IPS-NIHi7 (cell line): ENCODE measurements at regions not wholly inside any gene's neighbourhood (a gene's known extent, or its start where the extent isn't known, plus 50 kb on each side); places are given as distances from the start of the nearest gene placed in this dataset.
"Not testable (repeated sequence)": the region's sequence is repeated elsewhere in the genome, so short reads cannot be mapped to it uniquely, and the experiment has no call there.

Source experiments
- DNase-seq: peaks from one replicate; pipeline ENCODE4 v3.0.0; 2012; ENCODE audit warnings: mixed read lengths; ENCODE audit errors: extremely low spot score

DNA sequence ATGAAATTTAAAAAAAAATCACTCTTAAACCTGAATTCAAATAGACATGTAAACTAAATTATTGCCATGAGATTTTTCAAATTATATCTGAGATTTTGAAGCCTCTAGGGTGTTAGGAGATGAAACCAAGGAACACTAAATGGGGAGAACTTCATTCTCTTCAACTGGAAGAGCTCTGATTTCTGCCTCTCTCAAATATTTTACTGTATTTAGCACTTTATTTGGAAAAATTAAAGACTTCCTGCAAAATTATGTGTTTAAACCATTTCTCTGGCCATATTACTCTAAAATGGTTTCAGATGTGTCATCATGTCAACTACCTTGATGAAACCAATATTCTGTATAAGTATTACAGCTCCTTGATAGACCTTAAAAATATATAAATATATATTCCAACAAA lies 1571.6 kb upstream of the PRR20A start:
- DNase-seq, result no peak

DNA sequence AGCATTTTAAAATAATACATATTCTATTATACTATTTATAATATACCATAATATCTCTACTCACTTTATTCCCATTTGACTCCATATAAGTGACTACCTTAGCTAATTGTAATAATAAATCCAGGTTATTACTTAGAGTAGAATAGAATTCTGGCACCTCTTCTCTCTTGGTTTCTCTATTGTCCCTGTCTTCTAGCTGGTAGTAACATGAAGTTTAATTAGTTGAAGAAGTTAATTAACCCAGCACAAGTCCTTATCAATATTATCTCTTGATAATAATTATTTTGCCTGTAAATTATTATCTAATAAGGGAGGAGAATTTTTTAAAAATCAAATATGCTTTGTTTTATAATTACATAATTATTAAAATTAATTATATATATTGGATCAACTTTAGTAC lies 1571.2 kb upstream of the PRR20A start:
- no peak for DNase-seq

DNA sequence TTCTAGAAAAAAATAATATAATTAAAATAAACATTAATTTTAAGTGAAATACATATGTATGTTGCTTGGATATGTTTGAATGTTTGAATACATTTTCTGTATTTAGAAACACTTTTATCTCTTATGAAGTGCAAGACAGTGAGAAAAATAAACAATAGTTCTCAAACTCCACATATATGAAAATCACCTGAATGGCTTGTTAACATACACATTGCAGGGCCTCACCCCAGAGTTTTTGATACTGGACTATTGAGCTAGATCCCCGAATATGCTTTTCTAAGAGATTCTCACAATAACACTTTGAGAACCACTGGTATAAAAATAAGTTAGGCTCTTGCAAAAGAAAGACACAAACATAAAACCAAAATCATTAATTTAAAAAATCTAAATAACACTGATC lies 1570.3 kb upstream of the PRR20A start:
- no peak for DNase-seq

DNA sequence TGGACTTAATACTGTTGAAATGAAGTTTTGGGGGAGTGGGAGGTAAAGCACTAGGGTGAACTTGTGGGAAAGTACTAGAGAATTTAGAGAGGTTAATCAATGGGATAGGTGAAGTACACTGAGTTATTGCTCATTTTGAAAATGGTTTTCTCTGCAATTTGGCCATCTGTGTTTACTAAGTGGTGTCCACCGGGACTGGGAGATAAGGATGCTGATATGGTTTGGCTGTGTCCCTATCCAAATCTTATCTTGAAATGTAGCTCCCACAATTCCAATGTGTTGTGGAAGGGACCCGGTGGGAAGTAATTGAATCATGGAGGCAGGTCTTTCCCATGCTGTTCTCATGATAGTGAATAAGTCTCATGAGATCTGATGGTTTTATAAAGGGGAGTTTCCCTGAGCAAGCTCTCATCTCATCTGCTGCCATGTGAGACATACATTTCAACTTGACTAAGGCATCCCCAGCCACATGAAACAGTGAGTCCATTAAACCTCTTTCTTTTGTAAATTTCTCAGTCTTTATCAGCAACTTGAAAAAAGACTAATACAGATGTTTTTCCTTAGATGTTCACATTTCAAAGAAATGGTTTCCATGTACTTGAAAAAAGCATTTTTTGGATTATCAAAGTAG lies 1569.4 kb upstream of the PRR20A start:
- no peak for DNase-seq

DNA sequence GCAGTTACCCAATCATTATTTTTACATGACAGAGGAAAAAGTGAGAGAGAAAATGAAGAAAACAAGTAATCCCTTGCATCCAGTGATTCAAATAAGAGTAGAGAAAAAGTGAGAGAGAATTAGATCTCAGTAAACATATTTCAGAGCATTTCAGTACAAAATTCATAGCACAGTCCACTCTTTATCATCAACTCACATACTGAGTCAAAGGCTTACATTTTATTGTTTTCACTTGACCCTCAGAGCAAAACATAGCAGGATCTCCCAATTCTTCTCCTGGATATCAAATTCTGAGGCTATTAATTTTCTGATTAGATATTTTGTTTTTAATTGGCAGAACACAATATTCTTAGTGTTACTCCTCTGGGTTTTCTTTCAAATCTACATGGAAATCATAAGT lies 1568.3 kb upstream of the PRR20A start:
- DNase-seq, result no peak

DNA sequence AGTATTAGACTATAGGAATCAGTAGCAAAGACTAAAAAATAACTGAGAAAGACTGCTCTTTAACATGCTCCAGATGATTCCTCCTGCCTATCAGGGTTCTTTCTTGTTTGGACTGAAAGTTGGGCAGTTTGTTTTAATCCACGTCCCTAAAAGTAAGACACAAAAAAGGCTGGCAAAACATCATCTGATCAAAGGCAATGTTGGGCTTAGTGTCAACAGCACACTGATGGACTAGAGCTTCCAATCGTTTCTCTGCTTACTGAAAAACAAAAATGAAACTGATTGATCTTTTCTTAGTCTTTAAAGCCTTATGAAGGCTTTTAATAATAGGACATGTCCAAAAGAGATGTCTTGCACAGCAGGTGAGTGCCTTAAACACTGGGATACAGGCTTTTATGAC lies 1567.9 kb upstream of the PRR20A start:
- no peak for DNase-seq

DNA sequence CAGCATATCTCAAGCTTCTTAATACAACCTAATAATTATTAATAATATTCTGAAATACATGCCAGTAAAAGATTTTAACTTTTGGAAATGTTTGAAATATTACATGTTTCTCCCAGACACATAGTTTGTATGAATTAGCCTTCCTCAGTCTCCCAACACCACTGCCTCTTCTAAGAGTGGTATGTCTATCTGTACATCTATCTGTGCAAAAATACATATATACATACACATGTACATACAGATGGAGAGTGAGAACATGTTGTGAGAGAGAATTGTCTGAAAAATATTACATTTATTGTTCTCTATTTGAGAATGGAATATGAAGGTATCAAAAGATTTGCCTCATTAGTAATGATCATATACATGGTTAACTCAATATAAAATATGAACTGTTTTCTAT lies 1567.2 kb upstream of the PRR20A start:
- no peak for DNase-seq

DNA sequence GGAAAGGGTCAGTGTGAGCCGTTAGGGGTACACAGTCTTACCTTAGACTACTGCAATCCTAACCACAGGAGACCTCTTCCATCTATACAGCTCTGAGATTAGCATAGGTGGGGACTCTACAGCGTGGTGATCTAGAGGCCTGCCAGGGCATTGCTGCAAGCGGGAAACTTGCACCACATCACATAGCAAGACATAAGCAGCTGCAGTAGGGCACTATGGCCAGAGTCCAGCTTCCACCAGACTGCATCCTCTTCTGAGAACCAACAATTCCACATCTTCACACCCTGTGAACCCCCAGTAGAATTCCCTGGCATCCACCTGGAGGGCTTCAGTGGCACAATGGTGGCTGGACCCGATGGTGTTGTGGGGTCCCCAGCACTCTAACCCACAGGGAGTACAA lies 1564.3 kb upstream of the PRR20A start:
- DNase-seq, result no peak

DNA sequence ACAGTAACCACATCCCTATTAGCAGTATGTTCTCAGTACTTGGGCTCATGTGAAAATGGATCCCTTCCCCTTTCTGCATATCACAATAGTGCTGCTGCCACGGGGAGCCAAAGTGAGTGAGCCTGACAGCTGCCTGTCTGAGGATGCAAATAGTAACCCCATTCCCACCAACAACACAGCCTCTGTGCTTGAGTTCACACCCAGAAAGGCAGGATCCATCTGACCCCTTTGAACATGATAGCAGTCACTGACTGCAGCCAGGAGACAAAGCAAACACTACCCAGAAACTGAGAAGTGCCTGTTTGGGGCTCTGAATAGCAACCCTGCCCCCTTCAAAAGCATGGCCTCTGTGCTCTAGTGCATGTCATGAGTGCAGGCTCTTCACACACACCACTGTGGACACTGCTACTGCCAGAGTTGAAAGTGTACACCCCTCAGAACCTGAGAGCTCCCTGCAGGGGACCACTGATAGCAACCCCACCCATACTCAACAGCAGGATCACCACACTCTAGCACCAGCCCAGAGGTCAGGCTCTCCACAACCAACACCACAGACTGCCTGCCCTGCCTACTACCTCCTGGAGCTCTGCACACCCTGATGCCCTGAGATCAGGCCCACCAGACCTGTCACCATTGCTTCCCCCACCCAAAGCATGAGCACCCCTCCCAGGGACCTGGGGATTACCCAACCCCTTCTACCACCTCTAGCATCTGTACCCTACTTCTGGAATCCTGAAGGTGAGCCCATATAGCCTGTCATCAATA lies 1563.5 kb upstream of the PRR20A start:
- no peak for DNase-seq

DNA sequence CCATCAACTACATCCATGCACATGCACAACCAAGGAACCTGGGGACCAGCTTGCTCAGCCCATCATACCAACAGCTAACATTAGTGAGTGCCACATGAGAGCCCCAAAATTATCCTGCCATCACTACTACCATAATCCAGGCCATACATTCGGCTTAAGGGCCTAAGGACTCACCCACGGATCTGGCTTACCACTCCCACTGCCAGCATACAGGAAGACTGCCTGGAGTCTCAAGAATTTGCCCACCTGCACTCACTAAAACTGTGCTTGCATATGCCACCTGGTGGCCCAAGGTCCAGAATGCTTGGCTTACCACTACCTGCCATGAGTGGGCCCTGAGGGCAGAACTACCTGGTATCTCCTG lies 1562.9 kb upstream of the PRR20A start:
- DNase-seq, result no peak

DNA sequence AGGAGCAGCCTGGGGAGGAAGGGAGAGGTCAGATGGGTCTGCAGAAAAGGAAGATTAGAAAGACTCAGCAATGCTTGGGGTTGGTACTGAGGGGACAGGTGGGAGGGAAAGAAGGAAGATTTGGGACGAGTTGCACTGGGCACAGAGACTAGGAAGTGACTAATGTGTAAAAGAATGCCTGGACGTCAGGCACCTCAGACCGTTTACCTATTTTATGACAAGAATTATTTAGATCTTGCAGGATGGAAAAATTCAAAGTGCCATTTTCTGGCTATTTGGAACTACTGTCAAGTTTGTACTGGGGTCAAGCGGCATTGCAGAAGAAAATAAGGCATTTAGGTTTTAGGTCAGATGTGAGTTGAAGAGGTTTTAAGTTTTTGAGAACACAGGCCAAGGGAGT lies 1558.4 kb upstream of the PRR20A start:
- DNase-seq, result not testable (repeated sequence)

DNA sequence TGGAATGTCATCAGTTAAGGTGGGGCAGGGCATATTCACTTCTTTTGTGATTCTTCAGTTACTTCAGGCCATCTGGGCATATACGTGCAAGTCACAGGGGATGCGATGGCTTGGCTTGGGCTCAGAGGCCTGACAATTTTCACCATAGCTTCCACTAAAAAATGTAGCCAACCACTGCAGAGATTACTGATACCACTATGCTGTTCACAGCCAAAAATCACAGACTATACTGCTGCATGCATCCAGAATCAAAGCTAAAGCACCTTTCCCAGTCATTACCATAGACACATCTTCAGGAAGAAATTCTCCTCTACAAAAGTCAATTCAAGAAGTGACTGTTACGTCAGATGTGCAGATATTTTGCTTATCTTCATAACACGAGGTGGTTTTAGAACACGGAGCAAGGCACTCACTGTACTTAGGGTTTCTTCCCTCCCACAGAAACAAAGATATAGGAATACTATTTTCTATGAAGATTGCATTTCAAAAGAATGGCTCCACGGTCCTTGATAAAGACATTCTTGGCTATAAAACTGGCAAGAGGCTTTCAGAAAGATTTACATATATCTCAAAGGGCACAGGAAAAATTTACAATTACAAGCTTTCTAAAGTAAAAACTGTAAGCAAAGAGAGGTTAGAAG lies 1556.6 kb upstream of the PRR20A start:
- no peak for DNase-seq

DNA sequence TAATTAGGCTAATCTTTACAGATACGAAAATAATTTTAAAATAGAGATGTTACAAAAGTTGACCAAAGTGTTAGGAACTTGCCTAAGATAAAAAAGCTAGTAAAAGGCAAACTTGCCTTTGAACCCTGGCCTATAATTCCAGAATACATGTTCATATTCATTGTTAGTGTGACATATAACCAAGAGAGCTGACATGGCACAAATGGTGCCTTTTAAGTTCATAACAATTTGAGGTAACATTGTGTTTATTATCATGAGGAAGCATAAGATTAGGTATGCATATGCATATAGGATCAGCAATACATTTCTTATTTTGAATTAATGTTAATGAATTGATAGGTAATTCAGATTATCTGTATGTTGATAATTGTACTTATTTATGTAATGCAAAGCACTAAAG lies 1537.9 kb upstream of the PRR20A start:
- no peak for DNase-seq

DNA sequence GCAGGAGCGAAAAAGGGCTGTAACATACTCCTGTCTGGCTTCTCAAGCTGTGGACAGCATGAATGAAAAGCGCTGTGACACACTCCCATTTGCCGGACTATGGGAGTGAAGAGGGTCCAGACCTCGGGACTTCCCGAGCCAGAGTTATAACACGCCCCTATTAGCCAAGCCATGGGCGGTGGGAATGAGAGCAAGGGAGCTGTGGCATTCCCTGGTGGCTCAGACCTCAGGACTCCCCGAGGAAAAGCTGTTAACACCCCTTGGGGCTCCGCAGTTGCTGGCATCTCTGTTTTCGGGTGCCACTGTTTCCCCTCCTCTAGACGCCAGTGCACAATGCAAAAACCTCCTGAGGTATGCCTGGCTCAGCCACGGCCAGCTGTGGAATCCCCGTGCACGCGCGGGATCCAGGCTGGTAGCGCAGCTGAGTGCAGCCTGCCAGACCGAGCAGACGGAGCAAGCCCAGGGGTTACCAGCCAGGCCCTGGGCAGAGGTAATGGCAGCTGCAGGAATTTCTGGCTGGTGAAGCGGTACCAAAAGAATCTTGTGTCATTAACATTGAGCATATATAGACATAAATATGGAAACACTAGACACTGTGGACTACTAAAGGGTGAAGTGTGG lies 1534.6 kb upstream of the PRR20A start:
- DNase-seq, result no peak

DNA sequence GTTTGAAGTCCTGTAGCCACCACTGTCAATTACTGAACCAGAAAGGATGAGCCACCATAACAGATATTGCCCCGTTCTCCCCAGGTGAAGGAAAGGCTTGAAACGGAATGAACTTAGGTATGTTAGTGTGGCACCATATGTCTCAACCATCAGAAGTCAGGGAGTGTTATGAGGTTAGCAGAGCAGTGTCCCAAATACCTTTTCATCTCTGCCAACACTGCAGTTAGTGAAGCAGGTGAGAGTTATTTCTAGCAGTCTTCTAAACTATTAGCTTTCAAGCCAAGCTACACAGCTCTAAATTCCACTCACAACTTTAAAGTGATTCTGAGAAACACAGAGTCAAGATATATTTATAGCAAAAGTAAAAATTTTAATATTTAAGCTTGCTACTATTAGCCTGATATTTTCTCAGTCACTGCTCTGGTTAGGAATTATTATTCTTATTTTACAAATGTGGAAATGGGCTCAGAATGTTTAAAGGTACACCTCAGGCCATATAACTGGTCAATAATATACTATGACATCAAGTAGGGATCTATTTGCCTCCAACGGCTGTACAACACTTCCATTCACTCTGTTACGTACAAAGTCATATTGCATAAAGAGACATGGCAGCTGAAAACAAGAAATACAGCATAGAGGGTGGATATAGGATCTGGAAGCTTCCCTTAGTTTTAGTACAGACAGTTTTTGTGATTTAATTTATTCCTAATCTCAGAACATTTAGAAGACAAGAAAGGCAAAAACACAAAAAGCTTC lies 1527.1 kb upstream of the PRR20A start:
- DNase-seq, result no peak

DNA sequence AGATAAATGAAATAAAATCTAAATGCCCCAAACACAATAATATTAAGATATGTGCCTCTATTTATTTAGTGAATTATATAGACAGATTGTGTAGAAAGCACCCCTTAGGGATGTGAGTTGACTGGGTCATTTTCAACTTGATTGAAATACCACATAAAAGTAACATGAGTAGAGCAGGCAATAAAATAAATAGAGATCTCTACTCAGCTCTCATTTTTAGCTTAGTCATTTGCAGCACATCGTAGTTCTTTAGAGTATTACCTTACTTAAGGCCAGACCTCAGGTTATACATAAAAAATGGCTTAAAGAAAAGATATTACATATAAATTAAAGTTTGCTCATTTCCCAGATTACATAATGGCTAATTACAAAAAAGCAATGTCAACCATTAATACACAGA lies 1525.6 kb upstream of the PRR20A start:
- DNase-seq, result no peak

DNA sequence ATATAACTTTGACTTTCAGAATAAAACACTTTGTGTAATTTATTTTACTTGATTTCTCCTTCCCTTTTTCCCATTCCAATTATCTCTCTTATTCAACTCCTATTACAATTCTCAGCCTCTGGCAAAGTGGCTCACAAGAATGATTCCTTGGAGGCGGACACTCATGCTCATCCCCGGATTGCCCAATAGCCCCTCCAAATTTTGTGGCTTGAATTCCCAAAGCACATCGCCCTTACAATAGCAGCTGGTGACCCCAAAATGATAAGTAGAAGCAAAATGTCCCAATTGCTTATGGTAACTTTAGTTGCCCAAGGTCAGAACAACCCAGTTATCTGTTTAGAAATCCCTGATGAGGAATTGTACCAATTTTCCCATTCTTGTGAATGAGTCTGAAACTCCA lies 1523.5 kb upstream of the PRR20A start:
- no peak for DNase-seq

DNA sequence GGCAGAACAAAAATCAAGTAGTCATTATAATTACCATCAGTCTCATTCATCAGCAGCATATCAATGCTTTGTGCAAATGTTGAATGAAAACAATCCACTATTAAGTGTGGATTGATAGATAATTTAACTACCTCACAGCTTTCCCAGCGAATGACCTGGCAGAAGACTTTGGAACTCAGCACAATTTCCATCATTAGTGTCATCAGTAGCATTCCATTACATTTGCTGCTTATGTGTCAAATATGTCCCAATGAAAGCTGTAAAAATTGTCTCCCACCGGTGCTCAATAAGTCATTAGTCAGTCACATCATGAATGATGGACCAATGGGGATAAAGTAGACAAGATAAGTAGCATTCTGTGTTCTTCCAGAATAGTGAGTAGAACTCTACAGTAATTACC lies 1513.5 kb upstream of the PRR20A start:
- no peak for DNase-seq

DNA sequence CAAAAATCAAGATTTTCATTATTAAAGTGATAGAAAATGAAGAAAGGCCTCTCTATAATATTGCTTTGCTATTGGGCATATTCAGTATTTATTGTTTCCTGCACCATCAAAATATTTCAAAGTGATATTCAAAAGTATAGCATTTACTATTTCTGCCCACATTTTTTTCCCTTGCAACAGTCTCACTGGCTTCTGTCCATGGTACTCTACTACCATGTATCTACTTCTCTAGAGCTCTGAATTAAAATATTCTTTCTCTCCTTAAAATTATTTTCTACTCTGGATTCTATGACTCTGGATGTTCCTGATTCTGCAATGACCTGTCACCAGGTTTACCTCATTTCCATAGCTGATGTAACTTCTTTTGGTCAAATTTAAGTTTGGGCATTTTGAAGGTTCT lies 1508.3 kb upstream of the PRR20A start:
- DNase-seq, result no peak

DNA sequence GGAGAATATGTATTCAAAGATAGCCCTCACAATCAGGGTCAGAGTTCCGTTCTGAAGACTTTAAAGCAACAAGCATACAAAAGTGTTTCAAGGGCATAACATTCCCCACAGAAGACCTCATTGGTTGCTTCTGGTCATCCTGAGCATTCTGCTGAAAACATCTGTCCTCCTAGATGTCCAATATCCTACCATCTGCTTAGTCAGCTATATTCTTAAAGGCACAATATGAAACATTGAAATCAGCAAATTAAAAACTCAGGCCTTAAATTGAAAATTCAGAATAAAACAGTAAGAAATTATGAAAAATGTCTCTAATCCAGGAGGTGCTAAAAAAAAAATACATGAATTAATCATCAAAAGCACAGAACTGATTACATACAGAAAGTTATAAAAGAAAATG lies 1491.2 kb upstream of the PRR20A start:
- no peak for DNase-seq

DNA sequence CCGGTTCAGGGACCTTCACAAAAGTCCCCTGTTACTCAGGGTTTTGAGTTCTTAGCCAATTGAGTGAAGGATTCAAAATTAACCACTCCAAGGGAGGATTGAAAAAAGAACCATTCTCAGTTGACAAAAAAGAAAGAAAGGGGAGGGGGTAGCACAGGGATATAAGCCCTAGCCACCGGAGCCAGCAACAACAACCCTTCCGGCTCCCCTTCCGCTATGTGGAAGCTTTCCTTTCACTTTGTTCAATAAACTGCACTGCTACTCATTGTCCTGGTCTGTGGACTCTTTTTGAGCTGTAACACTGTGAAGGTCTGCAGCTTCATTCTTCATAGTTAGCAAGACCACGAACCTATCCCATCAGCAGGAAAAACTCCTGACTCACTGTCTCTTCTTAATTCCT lies 1488.1 kb upstream of the PRR20A start:
- DNase-seq, result peak; percentile 9

DNA sequence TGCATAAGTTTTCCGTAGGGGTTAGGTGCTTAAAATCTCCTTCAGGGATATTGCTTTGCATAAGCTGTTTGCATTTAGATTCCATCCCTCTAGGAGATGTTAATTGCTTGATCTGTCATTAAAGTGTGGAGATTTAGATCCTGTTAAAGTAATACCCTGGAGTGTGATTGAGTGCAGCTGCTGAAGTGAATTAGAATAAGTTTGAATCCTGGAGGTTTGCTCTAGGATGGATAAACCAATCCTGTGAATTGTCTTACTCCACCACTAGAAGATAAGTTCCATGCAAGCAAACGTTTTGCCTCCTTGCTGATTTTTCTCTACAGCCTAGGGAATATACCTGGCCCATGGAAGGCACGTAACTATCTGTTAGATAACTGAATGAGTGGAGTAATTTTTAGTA lies 1487.2 kb upstream of the PRR20A start:
- DNase-seq, result peak; percentile 9
